Endometrium (tissue), 2 donors: ENCODE measurements at regions not wholly inside any gene's neighbourhood (a gene's known extent, or its start where the extent isn't known, plus 50 kb on each side); places are given as distances from the start of the nearest gene placed in this dataset.

Experiments used
- FAIRE-seq: peaks from 2 replicates; lab custom pipeline; 2012; peaks lifted over from hg19 to GRCh38; lab: Jason Lieb, UNC
- donor health status: control.
- donor health status: control.

DNA sequence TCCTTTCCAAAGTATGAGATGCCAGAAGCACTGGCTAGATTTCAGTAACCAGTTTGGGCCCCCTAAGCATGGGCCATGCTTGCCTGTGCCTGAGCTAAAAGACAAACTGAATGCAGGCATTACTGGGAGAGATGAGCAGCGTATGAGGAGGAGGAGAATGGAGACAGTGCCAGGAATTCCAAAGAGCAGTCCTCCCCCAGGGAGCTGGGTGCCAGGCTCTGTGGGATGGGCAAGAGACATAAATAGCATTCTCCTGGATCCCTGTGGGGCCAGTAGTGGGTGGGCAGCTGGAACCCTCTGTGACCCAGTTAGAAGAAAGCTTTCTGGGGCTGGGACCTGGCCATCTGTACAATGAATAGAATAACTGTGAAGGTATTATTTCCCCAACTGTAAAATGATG, 235.6 kb downstream of the KCNA4 start:
- FAIRE-seq = no peak

DNA sequence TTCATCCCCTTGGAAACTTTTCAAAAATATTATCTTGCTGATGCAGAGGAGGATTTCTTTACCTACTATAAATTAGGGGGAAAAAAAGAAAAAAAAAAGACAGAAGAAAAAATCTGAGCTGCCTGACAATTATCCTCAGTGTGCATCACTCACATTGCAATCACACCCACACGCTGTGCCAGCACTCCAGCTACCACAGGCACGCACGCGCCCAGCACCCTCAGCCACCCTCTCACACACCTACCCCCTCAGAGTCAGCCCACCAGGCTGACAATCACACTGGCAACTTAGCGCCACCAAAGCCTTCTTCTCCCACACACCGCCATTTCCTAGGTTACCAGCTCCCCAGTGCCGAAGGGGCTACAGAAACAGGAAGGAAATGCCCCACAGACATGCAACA, 236.1 kb downstream of the KCNA4 start:
- FAIRE-seq = no peak

DNA sequence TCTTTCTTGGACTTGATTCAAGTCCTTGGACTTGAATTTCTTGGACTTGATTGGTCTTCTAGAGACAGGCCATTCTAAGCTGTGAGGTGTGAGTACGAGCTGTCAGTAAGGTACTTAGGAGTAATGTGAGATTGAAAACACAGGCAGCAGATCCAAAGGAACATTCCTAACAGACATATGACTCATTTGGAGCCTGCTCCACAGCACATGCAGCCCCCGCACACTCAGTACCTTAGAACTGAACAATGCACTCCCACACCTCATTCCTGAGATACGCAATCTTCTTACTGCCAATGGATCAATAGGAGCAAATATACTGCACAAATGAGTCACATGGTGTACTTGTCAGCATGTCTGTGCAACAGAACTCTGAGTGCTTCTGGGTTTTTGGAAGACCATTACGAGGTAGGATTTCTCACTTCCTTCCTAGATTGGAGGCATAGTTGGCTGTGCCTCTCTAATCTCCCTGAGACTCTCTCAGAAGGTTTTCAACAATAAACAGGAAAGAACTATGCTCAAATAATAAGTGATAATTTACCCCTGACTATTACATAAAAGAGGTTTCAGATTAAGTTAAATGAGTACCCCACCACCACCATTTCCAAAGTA, 243.1 kb downstream of the KCNA4 start:
- FAIRE-seq = no peak

DNA sequence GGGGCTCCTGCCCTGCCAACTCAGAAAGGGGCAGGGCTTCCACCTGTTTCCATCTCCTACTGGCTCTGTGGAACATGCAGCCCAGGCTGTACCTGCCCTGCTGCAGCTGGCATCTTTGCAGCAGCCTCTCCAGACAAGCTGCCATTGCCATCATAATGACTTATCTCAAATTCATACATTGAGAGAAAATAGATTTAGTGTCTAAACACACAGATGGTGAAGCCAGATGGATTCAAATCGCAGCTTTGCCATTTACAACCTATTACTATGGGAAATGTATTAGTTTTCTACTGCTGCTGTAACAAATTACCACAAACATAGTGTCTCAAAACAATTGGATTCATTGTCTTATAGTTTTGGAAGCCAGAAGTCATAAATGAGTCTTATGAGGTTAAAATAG, 260.0 kb downstream of the KCNA4 start:
- FAIRE-seq = no peak

DNA sequence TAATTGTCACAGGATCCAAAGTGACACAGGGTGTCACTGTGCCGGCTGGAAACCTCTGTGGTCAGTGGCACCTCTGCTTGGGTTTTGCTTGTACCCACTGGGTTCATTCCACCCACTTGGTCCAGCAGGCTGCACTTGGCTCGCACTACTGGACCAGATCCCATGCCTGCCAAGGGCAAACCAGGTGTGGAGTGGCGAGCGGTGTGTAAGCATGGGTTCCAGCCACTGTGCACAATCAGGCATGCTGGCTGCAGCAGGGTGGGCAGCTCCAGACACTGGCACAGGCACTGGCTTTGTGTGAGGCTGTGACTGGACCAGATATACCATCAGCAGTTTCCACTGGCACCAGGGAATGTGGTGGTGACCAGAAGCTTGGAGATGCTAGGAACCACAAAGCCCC, 261.4 kb downstream of the KCNA4 start:
- FAIRE-seq = no peak

DNA sequence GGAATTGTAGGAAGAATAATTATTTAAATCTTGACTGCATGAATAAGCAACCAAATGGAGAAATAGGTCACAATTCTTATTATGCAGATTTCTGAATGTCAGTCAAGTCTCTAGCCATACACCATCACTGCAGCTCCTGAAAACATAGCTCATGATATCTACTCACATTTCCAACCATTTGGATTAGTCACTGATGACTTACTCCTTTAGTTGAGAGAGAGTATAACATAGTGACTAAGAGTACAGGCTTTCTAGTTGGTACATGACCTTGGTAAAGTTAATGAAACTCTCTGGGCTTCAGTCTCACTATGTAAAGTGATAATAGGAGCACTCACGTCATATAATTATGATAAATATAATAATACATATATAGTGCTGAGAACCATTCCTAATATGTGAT, 265.2 kb downstream of the KCNA4 start:
- no peak for FAIRE-seq

DNA sequence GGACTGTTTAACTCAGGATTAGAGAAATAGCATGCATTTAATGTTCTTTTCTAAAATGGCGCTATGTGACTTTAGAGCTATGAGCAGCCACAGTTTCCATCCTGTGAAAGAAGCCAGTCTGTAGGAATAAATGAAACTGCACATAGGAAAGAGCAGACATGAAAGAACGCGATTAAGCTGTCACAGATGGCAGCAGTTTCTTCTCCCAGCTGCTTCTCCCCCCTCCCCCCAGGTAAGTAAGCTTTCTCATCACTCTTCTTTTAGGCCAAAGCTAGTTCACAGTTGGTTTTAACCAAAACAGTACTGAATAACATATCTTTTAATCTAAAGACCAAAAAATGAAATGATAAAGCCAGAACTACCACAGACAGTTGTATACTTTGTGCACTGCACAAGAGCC, 266.4 kb downstream of the KCNA4 start:
- no peak for FAIRE-seq

DNA sequence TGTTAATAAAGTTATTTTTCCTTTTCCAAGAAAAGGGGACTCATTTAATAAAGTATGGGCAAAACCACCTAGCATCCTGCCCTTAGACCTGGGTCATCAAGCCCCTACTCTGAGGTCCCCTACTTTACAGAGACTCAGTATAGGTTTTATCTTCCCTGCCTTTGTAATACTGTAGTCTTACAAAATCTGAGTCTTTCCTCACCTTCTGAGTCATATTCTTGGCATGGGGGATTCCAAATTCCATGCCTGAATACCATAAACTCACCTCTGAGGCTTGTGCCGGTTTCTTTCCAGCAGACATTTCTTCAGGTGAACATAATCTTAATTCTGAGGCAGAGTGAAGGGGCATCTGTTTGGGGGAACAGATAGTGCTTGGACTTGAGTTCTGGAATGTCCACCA, 282.5 kb downstream of the KCNA4 start:
- no peak for FAIRE-seq

DNA sequence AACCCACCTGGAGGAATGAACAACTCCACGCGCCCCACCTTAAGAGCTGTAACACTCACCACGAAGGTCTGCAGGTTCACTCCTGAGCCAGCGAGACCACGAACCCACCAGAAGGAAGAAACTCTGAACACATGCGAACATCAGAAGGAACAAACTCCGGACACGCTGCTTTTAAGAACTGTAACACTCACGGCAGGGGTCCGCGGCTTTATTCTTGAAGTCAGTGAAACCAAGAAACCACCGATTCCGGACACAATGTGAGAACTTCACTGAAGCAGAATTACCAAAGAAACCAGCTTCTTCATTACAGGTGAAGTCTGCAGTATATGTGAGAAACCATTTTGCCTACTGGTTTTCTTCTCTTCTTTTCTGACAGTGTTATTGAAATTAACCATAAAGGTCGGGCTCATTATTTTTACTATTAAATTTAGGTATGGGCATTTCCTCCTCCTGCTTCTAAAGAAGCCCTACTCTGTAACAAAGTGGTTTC, 303.0 kb downstream of the KCNA4 start:
- no peak for FAIRE-seq

DNA sequence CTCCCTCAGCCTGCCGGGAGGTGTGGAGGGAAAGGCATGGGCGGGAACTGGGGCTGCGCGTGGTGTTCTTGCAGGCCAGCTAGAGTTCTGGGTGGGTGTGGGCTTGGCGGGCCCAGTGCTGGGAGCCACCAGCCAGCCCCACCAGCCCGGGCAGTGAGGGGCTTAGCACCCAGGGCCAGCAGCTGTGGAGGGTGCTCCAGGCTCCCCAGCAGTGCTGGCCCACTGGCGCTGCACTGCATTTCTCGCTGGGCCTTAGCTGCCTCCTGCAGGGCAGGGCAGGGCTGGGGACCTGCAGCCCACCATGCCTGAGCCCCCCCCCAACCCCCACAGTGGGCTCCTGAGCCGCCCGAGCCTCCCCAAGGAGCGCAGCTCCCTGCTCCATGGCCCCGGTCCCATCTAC, 304.2 kb downstream of the KCNA4 start:
- FAIRE-seq = no peak

DNA sequence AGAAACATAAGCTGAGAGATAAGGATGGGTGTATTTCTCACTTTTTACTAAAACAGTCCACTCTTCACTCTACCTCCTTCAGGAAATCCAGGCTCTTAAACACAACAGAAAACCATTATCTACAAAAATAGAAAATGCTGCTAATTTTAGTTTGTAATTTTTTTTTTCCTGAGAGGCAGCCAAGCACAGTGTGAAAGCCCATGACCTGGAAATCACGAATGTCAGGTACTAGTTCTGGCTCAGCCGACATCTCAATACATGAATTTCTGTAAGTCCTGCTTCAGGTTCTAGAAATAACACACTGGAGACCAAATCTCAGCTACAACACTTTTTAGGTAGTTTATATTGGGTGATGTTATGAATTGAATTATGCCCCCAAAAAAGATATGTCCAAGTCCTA, 308.9 kb downstream of the KCNA4 start:
- FAIRE-seq = no peak

DNA sequence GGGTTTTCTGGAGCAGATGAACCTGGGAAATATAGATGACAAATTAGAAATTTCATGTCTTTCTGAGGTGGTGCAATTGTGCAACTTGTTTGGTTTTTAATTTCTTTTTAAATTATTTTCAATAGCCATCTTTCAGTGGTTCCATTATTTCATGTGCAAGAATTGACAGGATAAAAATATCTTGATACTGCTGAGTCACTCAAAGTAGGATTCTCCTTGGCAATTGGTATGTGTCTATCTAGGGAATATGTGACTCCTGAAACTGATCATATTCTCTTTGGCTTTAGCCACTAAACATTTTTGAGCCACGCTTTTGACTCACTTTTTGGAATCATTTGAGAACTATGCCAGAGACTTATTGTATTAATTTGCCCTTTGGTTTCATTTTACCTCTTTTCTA, 331.5 kb downstream of the KCNA4 start:
- no peak for FAIRE-seq

DNA sequence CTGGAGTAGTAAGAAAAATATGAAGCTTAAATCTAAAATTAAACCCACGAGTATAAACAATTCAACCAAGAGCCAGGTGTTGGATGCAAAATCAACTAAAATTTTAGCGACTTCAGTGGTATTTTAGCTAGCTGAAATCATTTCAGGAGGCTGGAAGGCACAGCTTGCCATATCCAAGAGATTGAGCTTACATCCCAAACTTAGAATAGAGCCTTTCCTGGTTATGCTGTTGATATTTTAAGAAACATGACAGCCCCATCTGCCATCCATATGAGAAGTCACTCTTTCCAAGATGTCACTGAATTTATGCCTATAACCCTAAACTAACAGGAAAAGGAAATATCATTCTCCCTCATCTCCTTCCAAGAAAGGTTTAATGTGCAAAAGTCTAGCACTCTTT, 334.0 kb downstream of the KCNA4 start:
- FAIRE-seq = no peak

DNA sequence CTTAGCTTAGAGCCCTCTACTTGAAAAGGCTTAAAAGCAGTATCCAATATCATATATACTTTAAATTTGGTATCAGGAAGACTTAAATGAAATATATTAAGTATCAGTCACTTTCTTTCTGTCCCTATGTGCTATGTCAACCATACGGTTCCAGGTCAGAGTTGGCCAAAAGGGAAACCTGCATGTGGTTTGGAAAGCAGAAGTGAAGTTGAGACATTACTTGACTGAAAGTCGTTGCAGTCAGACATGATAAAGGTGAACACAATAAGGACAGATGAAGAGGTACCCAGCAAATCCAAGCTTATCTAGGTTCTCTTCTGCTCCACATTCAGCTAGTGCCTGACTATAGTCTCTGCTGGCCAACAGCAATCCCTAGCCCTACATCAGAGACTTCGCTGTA, 336.8 kb downstream of the KCNA4 start:
- FAIRE-seq = no peak

DNA sequence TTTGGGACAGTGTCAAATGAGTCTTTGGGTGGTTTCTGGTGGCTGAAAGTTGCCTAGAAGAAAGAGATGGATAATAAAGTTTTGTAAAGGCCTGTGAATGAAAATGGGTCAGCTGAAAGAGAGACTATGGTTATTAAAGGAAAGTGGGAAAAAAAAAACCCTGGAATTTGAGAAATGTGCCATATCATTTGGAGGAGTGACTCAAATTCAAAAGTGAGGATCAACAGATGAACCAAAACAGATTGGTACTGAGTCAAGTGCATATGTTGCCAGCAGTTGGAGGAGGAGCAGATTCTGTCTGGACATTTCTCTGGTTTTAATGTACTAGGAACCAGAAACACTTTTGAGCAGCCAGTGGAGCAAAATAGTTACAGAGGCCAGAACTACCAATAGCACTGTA, 339.8 kb downstream of the KCNA4 start:
- FAIRE-seq = no peak

DNA sequence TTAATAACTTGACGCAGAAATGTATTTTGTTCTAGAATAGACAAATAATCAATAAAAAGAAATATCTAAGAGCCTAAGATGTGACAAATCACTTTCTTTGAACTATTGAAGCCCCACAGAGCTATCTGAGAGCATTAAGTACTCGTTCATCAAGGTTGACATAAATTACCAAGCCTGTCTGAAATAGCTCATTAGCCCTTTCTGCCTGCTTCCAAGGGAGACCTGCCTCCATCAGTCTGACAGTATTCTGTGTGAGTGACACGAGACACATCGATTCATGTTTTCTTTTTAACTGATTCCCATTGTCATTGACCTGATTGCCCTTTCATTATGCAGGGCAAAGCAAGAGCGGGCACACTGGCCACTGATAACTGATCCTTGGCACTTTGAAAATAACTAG, 347.5 kb downstream of the KCNA4 start:
- FAIRE-seq = no peak

DNA sequence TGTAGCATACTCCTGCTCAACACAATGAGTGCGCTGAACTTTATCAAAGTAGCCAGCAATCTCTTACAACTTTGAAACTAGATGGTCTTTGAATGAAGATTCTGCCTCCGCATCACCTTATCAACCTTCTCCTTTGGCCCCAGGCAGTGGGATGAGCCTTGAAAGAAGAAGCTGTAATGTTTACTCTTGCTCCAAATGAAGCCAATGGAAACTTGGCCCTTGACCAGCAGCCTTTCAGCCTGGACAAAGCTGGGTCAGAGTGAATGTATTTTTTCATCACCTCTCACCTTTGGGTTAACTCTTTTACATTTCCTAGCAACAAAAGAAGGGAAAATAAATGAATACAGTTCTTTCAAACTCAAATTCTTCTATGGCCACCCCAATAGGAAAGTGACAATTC, 359.1 kb downstream of the KCNA4 start:
- no peak for FAIRE-seq

DNA sequence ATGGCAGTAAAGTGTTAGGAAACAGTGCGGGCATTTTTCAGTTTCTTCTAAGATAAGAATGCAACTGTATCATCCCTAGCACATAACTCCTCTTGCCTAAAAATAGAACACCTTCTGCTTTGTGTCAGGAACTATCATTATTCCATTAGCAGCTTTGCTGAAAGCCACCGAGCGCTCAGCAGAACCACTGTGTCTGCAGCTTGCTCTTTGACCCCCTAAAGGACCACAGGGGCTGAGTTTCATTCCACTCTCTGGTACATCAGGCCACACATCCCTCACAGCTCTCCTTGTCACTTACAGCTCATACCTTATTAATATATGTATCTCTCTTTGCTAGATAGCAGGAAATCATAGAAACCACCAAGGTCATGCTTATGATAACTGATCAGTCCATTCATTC, 360.2 kb downstream of the KCNA4 start:
- no peak for FAIRE-seq

DNA sequence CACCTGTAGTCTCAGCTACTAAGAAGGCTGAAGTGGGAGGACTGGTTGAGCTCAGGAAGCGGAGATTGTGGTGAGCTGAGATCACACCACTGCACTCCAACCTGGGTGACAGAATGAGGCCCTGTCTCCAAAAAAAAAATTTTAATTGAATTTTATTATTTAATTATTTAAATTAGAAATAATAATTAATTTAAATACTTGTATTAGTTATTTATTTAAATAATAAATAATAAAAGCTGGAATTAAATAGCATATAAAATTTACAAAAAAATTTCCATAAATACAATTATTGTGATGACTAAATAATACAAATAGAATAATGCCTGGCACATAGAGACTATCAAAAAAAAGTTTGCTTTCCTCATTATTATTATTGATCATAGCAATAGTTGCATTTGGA, 371.5 kb downstream of the KCNA4 start:
- FAIRE-seq = no peak

DNA sequence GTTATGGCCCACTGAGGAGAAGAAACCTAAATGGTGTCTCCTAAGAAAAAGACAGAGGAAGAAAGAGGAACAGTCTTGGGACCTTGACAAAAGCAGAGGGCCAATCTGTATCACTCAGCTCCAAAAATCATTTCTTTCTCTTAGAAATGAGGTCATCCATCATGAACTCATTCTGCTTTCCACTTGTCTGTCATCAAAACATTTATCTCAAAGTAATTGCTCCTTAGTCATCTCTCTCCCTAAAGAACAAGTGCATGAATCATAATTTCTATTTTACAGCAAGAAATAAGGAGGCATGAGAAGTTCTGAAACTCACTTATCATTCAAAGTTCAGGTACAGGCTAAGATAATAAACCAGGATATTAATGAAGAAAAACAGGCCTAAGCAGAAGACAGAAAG, 375.6 kb downstream of the KCNA4 start:
- FAIRE-seq = no peak

DNA sequence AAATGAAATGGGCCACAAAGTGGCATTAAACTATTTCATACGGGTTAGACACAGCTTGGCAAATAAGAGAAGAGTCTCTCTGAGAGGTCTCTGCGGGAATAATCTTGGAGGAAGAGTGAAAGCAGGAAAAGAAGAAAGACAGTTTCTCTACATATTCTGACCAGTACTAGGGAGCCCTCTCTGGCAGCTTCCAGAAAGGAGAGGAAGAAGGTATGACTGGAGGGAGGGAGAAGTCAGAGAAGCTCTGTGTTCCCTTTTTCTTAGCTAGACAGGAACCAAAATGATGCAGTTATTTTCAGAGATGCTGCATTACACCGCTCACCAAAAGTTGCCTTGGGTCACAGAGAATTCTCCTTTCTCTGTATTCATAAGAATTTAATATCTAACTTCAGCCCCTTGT, 382.1 kb downstream of the KCNA4 start:
- FAIRE-seq = no peak

DNA sequence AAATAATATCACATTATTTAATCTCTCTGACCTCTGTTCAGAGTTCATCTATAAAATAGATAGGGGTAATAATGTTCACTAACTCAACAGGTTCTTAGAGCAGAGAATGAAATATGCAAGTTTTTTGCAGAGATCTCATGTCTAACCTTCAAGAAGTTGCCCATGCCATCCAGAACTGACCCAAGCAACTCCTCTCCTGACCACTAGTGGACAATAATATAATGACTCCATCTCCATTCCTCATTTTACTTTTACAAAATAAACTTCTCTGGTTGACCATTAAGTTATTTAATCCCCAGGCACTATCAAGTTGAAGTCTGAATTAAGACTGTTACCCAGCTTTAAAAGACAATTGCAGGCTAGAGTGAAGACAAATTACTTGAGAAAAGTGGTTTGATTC, 382.6 kb downstream of the KCNA4 start:
- no peak for FAIRE-seq

DNA sequence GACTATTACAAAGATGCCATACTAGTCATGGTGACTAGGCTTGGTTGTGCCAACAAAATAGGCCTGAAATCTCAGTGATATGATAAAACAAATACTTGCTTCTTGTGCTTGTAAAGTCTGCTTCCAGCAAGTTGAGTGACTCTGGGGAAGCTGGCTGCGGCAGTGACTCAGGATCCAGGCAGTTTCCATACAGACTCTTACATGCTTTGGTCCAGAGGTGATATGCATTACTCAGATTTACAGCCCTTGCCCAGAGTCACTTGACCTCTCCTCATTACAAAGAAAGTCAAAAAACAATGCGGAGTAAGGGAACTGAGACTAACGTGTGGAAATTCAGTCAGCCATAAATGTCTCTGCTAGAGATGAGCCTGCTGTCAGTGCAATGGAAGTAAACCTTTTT, 387.5 kb downstream of the KCNA4 start:
- FAIRE-seq = no peak

DNA sequence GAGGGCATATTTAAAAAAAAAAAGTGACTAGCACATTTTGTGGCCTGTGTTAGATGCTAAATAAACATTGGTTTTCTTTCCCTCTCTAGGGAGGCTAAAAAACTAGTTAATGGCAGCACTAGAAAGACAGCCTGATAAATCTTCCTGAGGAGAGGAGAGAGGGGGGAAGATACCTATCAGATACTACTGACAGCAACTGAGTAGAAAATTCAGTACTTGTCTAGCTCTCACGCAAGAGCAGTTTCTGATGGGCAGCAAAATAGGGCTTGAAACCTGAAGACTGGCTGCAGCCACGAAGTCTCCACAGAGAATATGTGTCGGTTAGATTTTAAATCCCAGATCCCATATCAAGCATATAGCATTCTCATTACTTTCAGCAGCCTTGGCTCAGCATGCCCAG, 388.2 kb downstream of the KCNA4 start:
- FAIRE-seq = no peak

DNA sequence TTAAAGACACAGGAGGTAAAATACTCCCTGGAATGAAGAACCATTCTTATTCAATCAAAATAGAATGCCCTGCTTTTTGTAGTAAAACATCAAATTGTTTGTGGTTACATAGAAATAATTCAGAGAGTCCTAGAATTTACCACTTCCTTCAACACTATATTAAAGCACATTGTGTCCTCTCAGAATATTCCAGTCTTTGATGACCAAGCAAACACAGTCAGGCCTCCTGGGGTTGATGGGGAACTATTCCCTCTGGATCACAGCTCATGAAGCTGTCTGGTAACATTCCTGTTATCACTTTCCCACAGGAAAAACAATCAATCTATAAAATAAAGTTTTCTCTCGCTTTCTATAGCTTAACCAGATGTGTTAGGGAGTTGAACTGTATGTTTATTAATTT, 389.3 kb downstream of the KCNA4 start:
- no peak for FAIRE-seq
